HEK293T (cell line): ENCODE measurements at regions not wholly inside any gene's neighbourhood (a gene's known extent, or its start where the extent isn't known, plus 50 kb on each side); places are given as distances from the start of the nearest gene placed in this dataset.

Experiments
- CTCF ChIA-PET: fragments of 350-600 bp; formaldehyde crosslinking; extraction: SDS; loops from one replicate; lab custom pipeline; 2021; ENCODE audit warnings: antibody characterized with exemption, inconsistent platforms; lab: Yijun Ruan, JAX
- POLR2A ChIA-PET: fragments of 350-600 bp; formaldehyde crosslinking; extraction: SDS; loops from one replicate; lab custom pipeline; 2020; ENCODE audit warnings: antibody characterized with exemption, inconsistent platforms; lab: Yijun Ruan, JAX
- DNase-seq: peaks from one replicate; pipeline ENCODE4 v3.0.0; 2012; ENCODE audit warnings: mixed read lengths; ENCODE audit errors: extremely low spot score
- ARNT ChIP-seq: fragments of 450-650 bp; IDR thresholded peaks from 2 replicates; pipeline ENCODE4 v1.6.1; 2017; ENCODE audit warnings: mild to moderate bottlenecking
- BHLHE40 ChIP-seq: fragments of 450-650 bp; IDR thresholded peaks from 2 replicates; pipeline ENCODE4 v1.6.1; 2016; ENCODE audit warnings: mild to moderate bottlenecking, moderate library complexity, borderline replicate concordance
- CTBP1 ChIP-seq: fragments of 450-650 bp; IDR thresholded peaks from 2 replicates; pipeline ENCODE4 v1.6.1; 2016; ENCODE audit warnings: borderline replicate concordance
- ELF4 ChIP-seq: fragments of 450-650 bp; IDR thresholded peaks from 2 replicates; pipeline ENCODE4 v1.6.1; 2017; ENCODE audit warnings: antibody characterized with exemption
- FOXA1 ChIP-seq: fragments of 450-650 bp; IDR thresholded peaks from 2 replicates; pipeline ENCODE4 v1.6.1; 2016; ENCODE audit warnings: mild to moderate bottlenecking
- FOXK2 ChIP-seq: fragments of 450-650 bp; IDR thresholded peaks from 2 replicates; pipeline ENCODE4 v1.6.1; 2016; ENCODE audit warnings: mild to moderate bottlenecking
- FOXM1 ChIP-seq: fragments of 450-650 bp; IDR thresholded peaks from 2 replicates; pipeline ENCODE4 v1.6.1; 2017; ENCODE audit warnings: mild to moderate bottlenecking, borderline replicate concordance
- HDGF ChIP-seq: fragments of 450-650 bp; IDR thresholded peaks from 2 replicates; pipeline ENCODE4 v1.6.1; 2017; ENCODE audit warnings: antibody characterized with exemption, borderline replicate concordance
- L3MBTL2 ChIP-seq: fragments of 450-650 bp; conservative IDR thresholded peaks from 2 replicates; pipeline ENCODE4 v1.6.1; 2016; ENCODE audit warnings: mild to moderate bottlenecking
- LEF1 ChIP-seq: fragments of 450-650 bp; IDR thresholded peaks from 2 replicates; pipeline ENCODE4 v1.6.1; 2017; ENCODE audit warnings: mild to moderate bottlenecking, borderline replicate concordance
- NFRKB ChIP-seq: fragments of 450-650 bp; IDR thresholded peaks from 2 replicates; pipeline ENCODE4 v1.6.1; 2016; ENCODE audit warnings: mild to moderate bottlenecking, moderate library complexity
- SP1 ChIP-seq: fragments of 450-650 bp; IDR thresholded peaks from 2 replicates; pipeline ENCODE4 v1.6.1; 2017
- SUZ12 ChIP-seq: fragments of 450-650 bp; IDR thresholded peaks from 2 replicates; pipeline ENCODE4 v1.6.1; 2016; ENCODE audit warnings: mild to moderate bottlenecking
- TARDBP ChIP-seq: fragments of 450-650 bp; IDR thresholded peaks from 2 replicates; pipeline ENCODE4 v1.6.1; 2016
- ZNF384 ChIP-seq: fragments of 450-650 bp; IDR thresholded peaks from 2 replicates; pipeline ENCODE4 v1.6.1; 2016
- TF ChIP-seq, protein P1 (sequence below): fragments of 450-650 bp; IDR thresholded peaks from 2 replicates; pipeline ENCODE4 v1.6.1; 2016

GRCh38 chr14:99040052-99040451 lies 231.9 kb downstream of the BCL11B start:
- TF ChIP-seq LEF1 (no peak), ZNF384 (no peak), SP1 (no peak), FOXM1 (no peak), SUZ12 (no peak), L3MBTL2 (no peak), CTBP1 (no peak), TARDBP (no peak), ELF4 (no peak)
- ChIA-PET POLR2A (no interaction called here), CTCF (interaction anchor here (0.6 kb wide), 1 partner anchor 160 kb away, joined by 4 read pairs; no protein-coding TSS in a partner anchor)
- no peak for DNase-seq

GRCh38 chr14:99040711-99041110 lies 231.3 kb downstream of the BCL11B start:
- TF ChIP-seq HDGF (no peak), CTBP1 (no peak), TARDBP (no peak), FOXM1 (no peak)
- POLR2A ChIA-PET, result no interaction called here
- DNase-seq, result no peak
- CTCF ChIA-PET, result interaction anchor here (0.6 kb wide), 1 partner anchor 159 kb away, joined by 4 read pairs; no protein-coding TSS in a partner anchor

DNA sequence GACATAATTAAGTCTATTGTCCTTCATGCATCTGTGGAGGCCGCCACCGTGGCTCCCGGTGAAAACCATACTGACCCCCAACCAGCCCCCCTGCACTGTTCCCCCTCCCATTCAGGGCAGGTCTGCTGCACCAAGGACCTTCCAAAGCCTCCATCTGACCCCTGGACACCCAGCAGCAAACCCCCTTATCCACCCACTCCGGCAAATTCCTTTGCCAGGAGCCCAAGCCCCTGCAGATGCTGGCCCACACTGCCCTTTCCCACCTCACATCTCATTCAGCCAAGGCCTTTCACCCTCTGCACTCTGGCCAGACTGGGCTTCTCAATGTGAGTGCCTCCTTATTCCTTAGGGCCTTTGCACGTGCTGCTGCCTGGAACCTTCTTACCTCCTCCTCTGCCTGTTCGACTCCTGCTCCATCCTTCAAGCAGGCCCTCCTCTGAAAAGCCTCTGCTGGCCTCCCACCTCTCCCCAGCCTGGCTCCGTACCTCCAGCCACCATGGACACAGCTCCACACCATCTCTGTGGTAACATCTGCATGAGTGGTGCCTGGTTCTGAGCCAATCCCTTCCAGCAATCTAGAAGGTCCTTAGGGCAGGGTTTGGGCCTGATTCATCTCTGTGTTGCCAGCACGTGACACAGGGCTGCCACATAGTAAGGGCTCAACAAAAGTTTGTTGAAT lies 230.7 kb downstream of the BCL11B start:
- ChIA-PET CTCF (no interaction called here), POLR2A (no interaction called here)
- no peak for DNase-seq
- no peak for TF ChIP-seq NFRKB
- TF ChIP-seq FOXK2, result no peak
- no peak for TF ChIP-seq ARNT
- TF ChIP-seq SUZ12, result no peak
- TF ChIP-seq, protein P1, sequence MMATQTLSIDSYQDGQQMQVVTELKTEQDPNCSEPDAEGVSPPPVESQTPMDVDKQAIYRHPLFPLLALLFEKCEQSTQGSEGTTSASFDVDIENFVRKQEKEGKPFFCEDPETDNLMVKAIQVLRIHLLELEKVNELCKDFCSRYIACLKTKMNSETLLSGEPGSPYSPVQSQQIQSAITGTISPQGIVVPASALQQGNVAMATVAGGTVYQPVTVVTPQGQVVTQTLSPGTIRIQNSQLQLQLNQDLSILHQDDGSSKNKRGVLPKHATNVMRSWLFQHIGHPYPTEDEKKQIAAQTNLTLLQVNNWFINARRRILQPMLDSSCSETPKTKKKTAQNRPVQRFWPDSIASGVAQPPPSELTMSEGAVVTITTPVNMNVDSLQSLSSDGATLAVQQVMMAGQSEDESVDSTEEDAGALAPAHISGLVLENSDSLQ, result no peak

- POLR2A ChIA-PET, result no interaction called here
- TF ChIP-seq BHLHE40, result no peak
- no peak for TF ChIP-seq L3MBTL2
- TF ChIP-seq SUZ12, result no peak
- no peak for TF ChIP-seq LEF1
- no peak for TF ChIP-seq ZNF384
- TF ChIP-seq HDGF, result no peak
- TF ChIP-seq ELF4, result no peak
- TF ChIP-seq CTBP1, result no peak
- TF ChIP-seq, protein P1, result no peak
- TF ChIP-seq FOXA1, result no peak
- no peak for TF ChIP-seq SP1
- no peak for TF ChIP-seq NFRKB
- CTCF ChIA-PET, result no interaction called here
- DNase-seq, result no peak
Measured at GRCh38 chr14:99041820-99042174, 230.2 kb downstream of the BCL11B start.

DNA sequence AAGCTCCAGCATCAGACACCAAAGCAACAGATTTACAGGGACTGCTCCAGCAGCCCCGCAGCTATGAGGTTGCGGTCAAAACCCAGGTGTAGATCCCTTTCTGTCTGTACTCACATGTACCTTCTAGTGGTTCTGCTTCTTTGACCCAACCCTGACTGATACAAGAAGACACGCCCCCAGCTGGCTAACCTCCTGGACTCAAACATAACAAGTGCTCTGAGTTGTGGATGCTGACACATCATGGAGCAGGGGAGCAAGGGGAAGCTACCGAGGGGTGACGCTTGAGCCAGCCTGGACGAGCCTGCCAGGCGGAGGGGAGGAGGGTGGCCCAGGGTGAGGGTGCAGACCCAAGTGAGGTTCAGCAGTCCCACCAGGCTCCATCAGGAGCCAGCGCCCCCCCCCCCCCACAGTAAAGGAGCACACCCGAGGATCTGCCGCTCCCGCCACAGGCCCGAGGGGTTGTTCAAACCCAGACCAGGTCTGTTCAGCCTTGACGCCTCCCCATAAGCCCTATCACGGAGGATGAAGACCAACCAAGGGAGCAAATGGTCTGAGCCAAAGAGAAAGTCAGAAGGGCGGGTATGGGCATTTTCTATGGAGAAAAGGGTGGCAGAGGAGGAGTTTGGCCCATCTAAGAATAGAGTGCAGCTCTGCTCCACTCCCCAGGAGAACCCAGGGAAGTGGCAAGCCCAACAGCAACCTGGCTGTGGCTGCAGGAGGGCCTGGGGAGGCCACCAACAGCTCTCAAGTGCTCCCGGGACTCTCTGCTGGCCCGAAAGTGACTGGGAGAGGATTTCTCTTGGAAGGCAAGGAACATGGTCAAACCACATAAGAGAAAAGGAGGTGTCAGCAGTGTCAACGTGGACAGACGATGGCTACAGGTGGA lies 229.4 kb downstream of the BCL11B start:
- ChIA-PET CTCF (no interaction called here), POLR2A (no interaction called here)
- TF ChIP-seq CTBP1 (no peak), SUZ12 (no peak), HDGF (no peak), SP1 (no peak), ARNT (no peak), FOXM1 (no peak), L3MBTL2 (no peak), FOXK2 (no peak), ZNF384 (no peak), FOXA1 (no peak), TARDBP (no peak), LEF1 (no peak)
- TF ChIP-seq, protein P1, result no peak
- DNase-seq, result no peak

- CTCF ChIA-PET, result no interaction called here
- DNase-seq, result no peak
- POLR2A ChIA-PET, result no interaction called here
- TF ChIP-seq FOXK2 (no peak), FOXM1 (no peak), SP1 (no peak), FOXA1 (no peak), HDGF (no peak), SUZ12 (no peak), CTBP1 (no peak), NFRKB (no peak), TARDBP (no peak), ELF4 (no peak), ZNF384 (no peak), LEF1 (no peak)
Measured at GRCh38 chr14:99043267-99043615, 228.8 kb downstream of the BCL11B start.
